Liver (tissue), 3 donors: ENCODE measurements at regions not wholly inside any gene's neighbourhood (a gene's known extent, or its start where the extent isn't known, plus 50 kb on each side); places are given as distances from the start of the nearest gene placed in this dataset.

ENCODE experiments used
- FOXA1 ChIP-seq: IDR thresholded peaks from 2 replicates; pipeline ENCODE4 v1.6.1; 2016; ENCODE audit warnings: antibody characterized with exemption
- GABPA ChIP-seq, 2 donors: IDR thresholded peaks in 1 of 2; conservative IDR thresholded peaks in 1 of 2; 2 replicates each; pipeline ENCODE4 v1.6.1; 2016; ENCODE audit warnings: antibody characterized with exemption in 2 of 2, mild to moderate bottlenecking in 1 of 2, moderate library complexity in 1 of 2
- NR2F2 ChIP-seq: IDR thresholded peaks from 2 replicates; pipeline ENCODE4 v1.6.1; 2016; ENCODE audit warnings: antibody characterized with exemption
- SP1 ChIP-seq: IDR thresholded peaks from 2 replicates; pipeline ENCODE4 v1.6.1; 2018; ENCODE audit warnings: antibody characterized with exemption, mild to moderate bottlenecking
- TAF1 ChIP-seq: conservative IDR thresholded peaks from 2 replicates; pipeline ENCODE4 v1.6.1; 2016; ENCODE audit warnings: antibody characterized with exemption, mild to moderate bottlenecking
- TF ChIP-seq, protein P1 (sequence below): fragments of 150-350 bp; IDR thresholded peaks from 2 replicates; pipeline ENCODE4 v1.5.1; 2017; ENCODE audit warnings: improper control_type of control experiment, low read depth, low read length; ENCODE audit not compliant: missing input control
- TF ChIP-seq, protein P2 (sequence below): IDR thresholded peaks from 2 replicates; pipeline ENCODE4 v1.6.1; 2016; ENCODE audit warnings: antibody characterized with exemption, mild to moderate bottlenecking
- TF ChIP-seq, protein P3 (sequence below): IDR thresholded peaks from 2 replicates; pipeline ENCODE4 v1.6.1; 2016; ENCODE audit warnings: antibody characterized with exemption
- donor health status: healthy.
- donor health status: healthy.

DNA sequence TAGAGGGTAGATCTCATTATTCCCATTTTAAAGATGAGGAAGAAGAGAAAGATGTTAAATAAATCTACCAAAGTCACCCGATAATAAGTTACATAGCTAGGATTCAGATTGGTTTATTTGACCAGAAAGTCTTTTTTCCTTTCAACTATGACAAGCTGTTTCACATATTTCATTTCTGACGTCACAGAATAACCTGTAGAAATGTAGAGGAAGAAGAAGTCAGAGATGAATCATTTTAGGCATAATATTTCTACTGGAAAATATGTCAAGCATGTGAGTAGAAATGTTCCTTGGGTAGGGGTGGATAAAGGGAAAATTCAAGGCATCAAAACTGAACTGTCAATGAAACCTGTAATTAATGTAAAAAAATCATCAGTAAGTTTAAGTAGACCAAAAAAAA, 107.0 kb downstream of the MGST1 start:
- TF ChIP-seq, protein P1, sequence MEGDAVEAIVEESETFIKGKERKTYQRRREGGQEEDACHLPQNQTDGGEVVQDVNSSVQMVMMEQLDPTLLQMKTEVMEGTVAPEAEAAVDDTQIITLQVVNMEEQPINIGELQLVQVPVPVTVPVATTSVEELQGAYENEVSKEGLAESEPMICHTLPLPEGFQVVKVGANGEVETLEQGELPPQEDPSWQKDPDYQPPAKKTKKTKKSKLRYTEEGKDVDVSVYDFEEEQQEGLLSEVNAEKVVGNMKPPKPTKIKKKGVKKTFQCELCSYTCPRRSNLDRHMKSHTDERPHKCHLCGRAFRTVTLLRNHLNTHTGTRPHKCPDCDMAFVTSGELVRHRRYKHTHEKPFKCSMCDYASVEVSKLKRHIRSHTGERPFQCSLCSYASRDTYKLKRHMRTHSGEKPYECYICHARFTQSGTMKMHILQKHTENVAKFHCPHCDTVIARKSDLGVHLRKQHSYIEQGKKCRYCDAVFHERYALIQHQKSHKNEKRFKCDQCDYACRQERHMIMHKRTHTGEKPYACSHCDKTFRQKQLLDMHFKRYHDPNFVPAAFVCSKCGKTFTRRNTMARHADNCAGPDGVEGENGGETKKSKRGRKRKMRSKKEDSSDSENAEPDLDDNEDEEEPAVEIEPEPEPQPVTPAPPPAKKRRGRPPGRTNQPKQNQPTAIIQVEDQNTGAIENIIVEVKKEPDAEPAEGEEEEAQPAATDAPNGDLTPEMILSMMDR: no peak
- no peak for TF ChIP-seq TAF1
- no peak for TF ChIP-seq NR2F2
- no peak for TF ChIP-seq FOXA1
- TF ChIP-seq, protein P2, sequence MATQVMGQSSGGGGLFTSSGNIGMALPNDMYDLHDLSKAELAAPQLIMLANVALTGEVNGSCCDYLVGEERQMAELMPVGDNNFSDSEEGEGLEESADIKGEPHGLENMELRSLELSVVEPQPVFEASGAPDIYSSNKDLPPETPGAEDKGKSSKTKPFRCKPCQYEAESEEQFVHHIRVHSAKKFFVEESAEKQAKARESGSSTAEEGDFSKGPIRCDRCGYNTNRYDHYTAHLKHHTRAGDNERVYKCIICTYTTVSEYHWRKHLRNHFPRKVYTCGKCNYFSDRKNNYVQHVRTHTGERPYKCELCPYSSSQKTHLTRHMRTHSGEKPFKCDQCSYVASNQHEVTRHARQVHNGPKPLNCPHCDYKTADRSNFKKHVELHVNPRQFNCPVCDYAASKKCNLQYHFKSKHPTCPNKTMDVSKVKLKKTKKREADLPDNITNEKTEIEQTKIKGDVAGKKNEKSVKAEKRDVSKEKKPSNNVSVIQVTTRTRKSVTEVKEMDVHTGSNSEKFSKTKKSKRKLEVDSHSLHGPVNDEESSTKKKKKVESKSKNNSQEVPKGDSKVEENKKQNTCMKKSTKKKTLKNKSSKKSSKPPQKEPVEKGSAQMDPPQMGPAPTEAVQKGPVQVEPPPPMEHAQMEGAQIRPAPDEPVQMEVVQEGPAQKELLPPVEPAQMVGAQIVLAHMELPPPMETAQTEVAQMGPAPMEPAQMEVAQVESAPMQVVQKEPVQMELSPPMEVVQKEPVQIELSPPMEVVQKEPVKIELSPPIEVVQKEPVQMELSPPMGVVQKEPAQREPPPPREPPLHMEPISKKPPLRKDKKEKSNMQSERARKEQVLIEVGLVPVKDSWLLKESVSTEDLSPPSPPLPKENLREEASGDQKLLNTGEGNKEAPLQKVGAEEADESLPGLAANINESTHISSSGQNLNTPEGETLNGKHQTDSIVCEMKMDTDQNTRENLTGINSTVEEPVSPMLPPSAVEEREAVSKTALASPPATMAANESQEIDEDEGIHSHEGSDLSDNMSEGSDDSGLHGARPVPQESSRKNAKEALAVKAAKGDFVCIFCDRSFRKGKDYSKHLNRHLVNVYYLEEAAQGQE: no peak
- TF ChIP-seq, protein P3, sequence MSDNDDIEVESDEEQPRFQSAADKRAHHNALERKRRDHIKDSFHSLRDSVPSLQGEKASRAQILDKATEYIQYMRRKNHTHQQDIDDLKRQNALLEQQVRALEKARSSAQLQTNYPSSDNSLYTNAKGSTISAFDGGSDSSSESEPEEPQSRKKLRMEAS: no peak
- no peak for TF ChIP-seq SP1
- no peak for TF ChIP-seq GABPA (IDR thresholded peaks at IDR 0.05 in 1 of 2, conservative IDR thresholded peaks at IDR 0.05 in 1 of 2)
